HuH-7.5 (cell line): ENCODE measurements at regions not wholly inside any gene's neighbourhood (a gene's known extent, or its start where the extent isn't known, plus 50 kb on each side); places are given as distances from the start of the nearest gene placed in this dataset.
"Not testable (repeated sequence)": the region's sequence is repeated elsewhere in the genome, so short reads cannot be mapped to it uniquely, and the experiment has no call there.

Experiments
- DNase-seq: peaks from one replicate; pipeline ENCODE4 v3.0.0; 2011; ENCODE audit warnings: low spot score

DNA sequence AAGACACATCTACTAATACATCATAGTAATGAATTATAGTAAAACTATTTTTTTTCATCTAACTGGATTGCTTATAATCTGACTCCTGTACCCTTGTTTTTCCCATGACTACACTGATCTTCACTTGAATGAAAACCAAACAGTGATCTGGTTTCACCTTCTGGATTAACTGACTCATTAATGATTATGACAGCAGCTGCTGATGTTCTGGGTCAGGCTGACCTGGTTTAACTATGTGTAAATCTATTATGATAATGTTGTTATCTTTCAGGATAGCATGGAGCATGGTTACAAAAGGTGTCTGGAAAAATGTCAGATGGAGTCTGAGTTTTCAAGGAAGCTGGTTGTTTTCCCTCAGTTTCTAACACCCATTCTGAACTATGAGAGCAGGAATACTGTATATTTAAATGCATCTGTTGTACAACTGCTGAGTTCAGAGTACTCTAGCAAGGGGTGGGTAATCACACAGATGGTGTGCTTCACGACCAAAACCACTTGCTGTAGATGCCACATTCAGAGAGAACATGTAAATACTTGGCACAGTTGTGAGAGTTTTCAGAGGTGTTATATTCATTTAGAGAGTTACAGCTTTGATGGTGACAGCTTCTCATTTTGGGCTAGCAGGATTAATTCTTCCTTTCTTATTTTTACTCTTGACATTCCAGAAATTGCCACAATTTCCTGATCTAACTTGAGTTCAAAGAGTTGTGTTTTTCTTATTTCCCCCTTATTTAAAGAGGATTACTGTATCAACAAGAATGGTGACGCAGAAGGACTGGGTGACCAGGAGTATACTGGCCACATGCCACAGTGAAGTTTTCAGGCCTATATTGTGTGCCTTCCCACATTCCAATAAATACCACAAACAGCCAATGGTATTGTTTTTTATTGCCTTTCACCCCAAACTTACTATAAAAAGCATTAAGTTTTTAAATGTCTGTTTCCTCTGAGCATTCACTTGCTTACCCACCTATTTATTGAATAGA lies 249.7 kb upstream of the TET2 start:
- DNase-seq: no peak

DNA sequence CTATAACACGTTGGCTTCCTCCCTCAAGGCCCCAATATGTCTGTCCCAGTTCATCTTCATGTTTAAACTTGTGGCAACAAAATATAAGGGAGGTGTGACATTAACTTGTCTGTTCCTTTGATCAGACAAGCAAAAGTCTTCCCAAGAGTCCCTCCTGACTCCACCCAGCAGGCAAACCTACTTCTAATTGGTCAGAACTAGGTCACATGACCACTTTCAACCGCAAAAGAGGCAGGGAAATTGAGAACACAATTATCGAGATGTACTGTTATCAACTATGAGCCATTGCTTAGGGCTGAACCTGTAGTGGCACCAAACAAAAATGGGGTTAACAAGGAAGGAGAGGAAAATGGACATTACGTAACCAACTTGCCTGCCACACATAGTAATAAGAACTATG lies 246.8 kb upstream of the TET2 start:
- DNase-seq: no peak

DNA sequence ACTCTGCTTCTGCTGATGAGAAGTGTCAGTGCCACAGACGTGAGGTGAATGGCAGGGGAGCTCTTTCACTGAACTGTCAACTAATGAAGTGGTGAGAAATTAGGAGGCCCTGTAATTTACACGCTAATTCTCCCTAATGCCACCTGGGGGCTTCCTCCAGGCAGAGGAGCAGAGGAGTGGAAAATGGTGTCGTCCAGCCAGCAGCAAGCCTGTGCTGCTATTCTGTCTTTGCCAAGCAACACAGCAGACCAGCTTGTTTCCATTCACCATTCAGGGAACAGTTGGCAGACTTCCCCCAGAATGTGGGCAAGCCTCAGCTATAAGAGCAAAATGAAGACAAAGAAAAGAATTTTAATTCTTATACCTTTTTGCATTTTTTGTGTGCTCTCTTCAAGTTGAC lies 245.2 kb upstream of the TET2 start:
- no peak for DNase-seq

DNA sequence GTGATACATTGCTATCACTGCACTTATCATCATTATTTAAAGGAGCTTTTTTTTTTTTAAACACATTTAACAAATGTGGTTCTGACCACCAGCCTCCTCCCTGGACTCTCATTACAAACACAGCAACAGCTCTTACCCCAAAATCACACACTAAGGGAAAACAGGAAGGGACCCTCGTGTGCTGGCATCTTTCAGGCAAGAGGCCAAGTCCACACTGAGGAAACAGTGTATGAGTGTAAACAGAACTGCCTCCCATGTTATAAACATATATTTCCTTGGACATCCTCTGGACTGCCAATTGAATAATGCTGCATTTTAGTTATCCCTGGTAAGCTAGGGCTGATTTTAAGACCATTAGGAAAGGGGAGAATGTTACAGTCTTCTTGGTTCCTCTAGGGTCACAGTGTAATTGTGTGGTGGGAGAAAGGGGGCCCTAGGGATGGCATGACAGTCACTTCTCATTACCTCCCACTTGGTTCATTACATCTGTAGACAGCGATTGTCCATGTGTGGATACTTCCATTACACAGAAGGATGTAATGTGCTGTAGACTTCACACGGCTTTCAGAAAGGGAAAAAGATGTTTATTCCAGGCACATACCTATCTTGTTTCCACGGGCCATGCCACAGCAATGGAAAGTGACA lies 244.6 kb upstream of the TET2 start:
- DNase-seq: no peak

DNA sequence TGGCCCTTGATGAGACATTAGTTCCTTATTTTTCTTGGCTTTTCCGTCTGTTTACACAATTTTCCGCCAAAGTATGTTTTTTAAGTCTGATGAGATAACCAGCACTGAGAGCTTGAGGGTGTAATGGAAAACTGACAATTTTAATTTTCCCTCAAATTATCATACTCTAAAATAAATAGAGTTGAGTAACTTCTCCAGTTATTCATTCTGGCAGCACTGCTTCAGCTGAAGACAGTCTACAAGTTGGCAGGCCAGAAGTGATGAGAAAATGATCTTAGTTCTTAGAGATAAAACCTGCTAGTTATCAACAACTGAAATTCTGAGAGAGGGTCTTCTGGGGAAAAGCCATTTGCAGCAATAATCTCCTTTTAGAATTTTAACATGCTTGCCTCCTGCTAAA lies 241.6 kb upstream of the TET2 start:
- no peak for DNase-seq

DNA sequence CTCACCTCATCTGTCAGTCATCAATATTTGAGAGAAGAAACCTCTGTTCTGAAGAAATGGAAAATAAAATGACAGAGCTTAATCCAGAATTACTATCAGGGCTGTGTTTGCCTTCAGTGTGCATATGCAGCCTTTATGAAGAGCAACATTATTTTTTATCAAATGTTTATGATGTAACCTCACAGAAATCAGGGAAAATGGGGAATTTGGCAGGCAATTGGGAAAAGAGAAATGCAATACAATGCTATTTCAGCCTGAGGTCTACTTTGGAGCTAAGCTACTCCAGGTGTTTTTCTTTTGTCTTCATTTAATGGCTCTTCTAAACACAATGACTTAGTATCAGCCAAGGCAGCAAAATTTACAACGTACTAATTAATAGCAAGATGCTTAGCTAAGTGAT lies 241.1 kb upstream of the TET2 start:
- no peak for DNase-seq

DNA sequence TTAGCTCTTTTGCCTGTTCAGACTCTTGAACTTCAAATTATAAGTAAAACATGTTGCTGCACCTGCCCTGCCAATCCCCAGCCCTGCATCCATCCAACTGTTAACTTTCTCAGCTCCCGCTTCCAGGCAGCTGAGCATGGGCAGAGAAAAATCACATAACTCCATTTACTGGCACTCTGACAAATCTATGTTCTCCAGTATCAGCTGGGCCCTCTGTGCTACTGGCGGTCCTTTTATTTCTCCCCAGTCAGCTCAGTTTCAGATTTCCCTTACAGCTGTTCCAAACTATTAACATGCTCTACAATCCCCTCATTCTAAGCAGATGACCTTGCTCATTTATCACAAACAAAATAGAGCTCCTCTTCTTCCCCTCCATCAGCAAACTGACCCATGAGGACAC lies 240.4 kb upstream of the TET2 start:
- DNase-seq: no peak

DNA sequence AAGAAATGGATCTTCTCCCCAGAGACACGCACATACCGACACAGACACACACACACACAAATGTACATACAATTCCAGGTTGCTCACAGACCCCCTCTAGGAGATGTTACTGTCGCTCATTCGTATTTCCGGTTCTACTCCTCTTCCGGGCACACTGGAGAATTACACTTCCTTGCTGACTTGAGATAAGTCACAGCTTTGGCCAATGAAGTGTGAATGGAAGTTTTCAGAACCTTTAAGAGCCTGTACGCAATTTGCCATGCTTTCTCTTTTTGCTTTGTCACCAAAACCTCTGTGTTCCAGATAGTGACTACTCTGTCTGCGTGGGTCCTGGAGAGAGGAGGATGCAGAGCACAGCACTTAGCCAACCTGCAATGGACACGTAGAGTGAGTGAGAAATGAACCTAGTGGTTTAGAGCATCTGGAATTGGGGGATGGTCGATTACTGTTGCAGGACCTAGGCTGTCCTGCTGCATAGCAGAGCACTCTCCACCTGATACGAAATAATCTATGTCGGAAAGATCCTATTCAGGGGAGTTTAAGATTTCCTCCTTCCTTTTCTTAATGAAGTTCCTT lies 239.5 kb upstream of the TET2 start:
- DNase-seq: no peak

DNA sequence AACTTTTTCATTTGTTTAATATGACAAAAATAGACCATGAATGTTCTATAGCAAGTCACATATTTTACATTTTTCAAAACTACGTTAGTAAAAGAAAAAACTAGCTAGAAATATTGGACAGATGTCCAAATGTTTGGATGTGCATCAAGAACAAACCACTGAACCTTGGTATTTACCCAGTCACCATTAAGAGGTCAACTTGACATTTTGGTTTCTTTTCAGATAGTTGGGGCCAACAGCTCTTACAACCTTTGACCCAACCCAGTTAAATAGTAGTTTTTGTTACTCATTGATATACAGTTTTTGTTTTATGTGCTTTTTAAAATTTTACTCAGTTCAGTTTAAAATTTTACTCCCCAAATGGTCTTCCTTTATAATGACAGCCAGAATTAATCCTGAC lies 238.7 kb upstream of the TET2 start:
- no peak for DNase-seq

DNA sequence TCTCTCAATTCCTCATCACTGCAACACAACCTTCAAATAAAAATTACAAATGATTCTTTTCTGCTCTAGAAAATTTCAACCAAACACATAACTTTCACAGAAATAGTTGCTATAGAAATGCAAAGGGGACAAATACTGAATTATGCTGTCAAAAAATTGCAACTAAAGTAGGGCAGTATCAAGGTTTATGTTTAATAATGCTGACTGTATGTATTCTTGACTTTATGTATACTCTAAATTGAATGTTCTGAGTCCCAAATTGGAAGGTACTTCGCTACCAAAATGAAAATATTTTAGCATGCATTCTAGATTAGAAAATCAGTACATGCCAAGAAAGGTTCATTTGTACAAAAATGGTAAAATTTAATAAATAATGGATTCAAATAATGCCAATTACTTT lies 237.3 kb upstream of the TET2 start:
- DNase-seq: no peak

DNA sequence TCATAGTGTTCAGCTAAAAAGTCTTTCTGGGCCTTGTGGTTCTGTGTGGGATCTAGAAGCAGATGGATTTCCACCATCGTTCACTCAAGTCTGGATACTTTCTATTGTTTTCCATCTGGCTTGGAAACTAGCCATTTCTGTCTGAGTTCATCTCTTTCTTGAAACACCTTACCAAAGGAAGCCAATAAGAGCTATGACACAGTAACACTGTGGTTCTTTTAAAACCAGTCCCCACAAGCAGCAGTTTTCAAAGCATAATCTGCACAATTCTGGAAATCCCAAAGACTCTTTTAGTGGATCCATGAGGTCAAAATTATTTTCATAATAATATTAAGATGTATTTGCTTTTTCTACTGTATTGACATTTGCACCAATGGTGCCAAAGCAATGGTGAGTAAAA lies 234.2 kb upstream of the TET2 start:
- no peak for DNase-seq

DNA sequence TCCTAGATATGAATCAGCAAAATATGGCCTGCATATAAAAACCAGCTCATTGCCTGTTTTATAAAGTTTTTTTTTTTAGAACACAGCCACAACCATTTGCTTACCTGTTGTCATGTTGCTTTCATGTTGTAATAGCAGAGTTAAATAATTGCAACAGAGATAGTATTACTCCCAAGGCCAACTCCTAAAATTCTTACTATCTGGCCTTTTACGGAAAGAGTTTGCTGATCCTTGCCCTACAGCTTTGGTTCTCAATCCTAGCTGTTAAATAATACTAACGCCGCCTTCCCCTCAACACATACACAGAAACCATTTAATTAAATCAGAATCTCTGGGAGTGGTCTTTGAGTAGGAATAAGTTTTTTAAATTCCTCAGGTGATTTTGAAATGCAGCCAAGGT lies 231.3 kb upstream of the TET2 start:
- DNase-seq: no peak

DNA sequence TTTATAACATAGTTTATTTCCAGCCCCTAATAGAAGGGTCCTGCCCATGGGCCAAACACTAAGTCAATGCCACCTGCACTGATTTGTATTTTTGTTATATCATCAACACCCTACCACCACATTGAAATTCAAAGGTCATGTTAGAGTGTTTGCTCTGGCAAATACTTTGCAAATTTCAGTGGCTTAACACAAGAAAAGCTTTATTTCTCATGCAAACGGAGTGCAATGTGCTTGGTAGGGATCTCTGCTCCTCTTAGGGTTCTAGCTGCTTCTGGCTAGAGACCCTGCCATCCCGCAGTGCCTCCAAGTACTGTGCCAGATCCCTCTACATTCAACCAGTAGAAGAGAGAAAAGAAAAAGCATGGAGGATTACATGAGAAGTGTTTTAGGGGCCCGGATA lies 230.8 kb upstream of the TET2 start:
- DNase-seq: no peak

DNA sequence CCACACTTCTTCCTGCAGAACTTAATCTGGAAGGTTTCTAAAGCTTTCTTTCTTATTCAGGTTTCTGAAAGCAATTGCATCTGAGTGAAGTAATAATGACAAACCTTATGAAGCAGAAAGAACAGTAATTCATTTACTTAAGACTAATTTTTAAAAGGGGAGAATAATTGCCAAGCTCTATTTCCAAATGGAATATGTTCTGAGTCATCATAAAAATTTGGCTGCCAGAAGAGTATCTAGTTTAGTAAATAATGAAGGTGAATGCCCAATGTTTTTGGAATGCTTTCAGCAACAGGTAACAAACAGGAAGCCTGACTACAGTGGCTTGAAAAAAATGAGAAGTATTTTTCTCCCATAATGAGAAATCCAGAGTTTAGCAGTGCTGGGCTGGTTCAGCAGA lies 227.3 kb upstream of the TET2 start:
- no peak for DNase-seq

DNA sequence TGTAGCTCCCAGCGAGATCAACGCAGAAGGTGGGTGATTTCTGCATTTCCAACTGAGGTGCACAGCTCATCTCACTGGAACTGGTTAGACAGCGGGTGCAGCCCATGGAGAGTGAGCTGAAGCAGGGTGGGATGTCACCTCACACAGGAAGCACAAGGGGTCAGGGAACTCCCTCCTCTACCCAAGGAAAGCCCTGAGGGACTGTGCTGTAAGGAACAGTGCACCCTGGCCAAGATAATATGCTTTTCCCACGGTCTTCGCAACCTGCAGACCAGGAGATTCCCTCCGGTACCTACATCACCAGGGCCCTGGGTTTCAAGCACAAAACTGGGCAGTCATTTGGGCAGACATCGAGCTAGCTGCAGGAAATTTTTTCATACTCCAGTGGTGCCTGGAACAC lies 216.4 kb upstream of the TET2 start:
- no peak for DNase-seq

DNA sequence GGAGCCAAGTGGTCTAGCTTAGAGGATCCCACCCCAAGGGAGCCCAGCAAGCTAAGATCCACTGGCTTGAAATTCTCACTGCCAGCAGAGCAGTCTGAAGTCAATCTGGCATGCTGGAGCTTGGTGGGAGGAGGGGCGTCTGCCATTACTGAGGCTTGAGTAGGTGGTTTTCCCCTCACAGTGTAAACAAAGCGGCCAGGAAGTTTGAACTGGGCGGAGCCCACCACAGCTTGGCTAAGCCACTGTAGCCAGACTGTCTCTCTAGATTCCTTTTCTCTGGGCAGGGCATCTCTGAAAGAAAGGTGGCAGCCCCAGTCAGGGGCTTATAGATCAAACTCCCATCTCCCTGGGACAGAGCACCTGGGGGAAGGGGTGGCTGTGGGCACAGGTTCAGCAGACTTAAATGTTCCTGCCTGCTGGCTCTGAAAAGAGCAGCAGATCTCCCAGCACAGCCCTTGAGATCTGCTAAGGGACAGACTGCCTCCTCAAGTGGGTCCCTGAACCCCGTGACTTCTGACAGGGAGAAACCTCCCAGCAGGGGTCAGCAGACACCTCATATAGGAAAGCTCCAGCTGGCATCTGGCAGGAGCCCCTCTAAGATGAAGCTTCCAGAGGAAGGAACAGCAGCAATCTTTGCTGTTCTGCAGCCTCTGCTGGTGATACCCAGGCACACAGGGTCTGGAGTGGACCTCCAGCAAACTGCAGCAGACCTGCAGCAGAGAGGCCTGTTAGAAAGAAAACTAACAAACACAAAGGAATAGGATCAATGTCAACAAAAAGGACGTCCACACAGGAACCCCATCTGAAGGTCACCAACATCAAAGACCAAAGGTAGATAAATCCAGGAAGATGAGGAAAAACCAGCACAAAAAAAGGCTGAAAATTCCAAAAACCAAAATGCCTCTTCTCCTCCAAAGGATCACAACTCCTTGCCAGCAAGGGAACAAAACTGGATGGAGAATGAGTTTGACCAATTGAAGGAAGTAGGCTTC lies 215.6 kb upstream of the TET2 start:
- DNase-seq: not testable (repeated sequence)

DNA sequence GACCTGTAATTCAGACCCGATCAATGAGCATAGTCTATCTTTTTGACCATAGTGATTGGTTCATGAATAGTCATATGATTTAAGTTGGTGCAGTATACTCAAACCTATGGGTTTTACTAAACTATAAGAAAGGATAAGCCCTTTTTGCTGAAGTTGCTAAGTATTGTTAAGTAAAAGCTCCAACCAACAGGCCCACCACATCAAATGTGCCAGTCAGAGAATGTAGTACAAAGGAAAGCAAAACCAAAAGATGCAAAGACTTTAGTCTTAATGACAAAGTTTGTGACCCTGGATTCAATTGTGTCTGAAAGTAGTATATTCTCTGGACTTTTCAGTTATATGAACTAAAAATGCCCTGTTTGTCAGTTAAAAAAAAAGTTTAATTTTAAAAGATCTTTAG lies 208.1 kb upstream of the TET2 start:
- DNase-seq: no peak

DNA sequence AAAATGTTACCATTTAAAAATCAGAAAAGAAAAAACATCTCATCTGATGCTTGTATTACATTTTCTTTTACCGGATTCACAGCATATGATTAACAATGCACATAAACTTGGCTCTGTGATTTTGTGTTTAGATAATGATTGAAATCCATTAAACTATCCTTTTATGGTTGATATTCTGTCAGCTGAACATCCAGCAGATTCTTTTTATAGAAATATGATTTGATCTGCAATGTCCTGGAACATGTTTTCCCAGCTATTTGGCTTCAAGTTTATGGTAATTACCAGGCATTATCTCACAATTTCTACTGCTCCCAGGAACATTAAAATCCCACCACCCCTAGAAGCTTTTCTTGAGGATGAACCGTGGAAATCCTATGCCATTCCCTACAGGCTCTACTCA lies 205.7 kb upstream of the TET2 start:
- DNase-seq: no peak

DNA sequence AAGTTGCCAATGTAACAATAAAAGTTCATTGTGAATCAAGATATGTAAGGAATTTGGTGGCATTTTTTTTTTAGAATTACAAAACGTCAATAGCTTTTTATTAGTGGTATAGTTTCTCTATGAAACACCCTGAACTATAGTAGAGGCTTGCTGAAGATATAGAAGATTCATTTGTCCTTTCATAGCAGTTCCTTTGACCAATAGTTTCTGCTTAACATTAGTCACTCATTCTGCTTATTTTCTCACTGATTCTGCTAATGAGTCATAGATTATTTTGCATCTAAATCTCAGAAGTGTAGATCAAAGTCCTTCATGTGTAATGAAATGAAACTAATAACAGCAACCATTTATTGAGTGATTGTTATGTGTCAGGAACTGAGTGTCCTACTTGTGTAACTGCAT lies 205.0 kb upstream of the TET2 start:
- no peak for DNase-seq

DNA sequence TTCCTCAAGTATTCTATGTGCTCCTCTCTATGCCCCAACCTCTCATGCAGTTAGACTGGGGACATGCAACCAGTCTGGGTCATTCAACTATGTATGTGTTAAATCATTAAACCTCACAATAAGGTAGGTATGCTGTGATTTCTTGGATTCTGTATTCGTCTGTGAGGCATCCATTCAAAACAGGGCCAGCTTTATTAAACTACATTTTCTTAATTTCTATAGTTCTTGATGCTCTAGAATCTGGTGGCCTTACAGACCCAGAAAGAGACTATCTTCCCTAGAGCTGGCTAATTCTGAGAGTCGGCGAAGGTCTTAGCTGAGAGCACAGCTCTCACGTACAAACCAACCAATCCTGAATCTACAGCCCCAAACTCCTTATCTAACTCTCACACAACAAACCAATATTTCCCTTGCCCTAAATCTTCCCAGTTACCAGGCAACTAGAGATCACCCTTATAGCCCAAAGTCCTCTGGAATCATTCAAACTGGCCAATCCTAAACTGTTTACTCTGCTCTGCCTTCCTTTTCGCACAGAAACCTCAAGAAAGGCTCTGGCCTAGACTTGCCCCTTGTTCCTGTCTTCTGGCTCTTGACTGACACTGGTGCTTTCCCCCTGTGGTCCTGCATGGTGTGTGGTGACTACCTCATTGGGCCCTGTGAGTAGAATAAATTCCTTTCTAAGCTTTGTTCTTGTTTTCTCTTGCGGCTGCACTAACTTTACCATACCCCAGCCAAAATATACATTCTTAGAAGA lies 203.5 kb upstream of the TET2 start:
- no peak for DNase-seq

DNA sequence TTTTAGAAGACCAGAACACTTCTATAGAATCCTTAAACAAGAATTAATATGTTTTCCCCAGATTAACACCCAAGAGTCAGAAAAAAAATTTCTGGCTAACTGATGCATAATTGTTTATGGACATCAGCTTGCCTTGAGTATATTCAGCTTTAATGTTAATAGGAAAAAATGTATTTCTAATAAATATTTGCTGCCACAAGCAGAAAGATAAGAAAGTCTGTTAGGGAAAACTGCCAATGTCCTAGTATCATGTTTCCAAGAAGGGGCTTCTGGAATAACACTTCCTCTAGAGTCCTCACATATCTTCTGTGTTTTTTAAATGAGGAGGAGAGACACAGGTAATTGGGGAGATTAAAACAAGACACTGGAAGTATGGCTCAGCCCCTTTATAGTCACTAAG lies 202.1 kb upstream of the TET2 start:
- DNase-seq: no peak
